T-helper 1 cell treated with Interleukin-12 subunit alpha and Interleukin-12 subunit beta and Interleukin-4 antibody, amounts not matched to agents 30 μg/mL and 1 μg/mL, for 36 hours (primary cell): ENCODE measurements at regions not wholly inside any gene's neighbourhood (a gene's known extent, or its start where the extent isn't known, plus 50 kb on each side); places are given as distances from the start of the nearest gene placed in this dataset.
"Not testable (repeated sequence)": the region's sequence is repeated elsewhere in the genome, so short reads cannot be mapped to it uniquely, and the experiment has no call there.

ENCODE experiments used
- H3K27ac Mint-ChIP-seq: one replicate; pipeline ENCODE4 v1.8.0; 2021; ENCODE audit warnings: mild to moderate bottlenecking, mixed read lengths
- H3K27me3 Mint-ChIP-seq: one replicate; pipeline ENCODE4 v1.8.0; 2021; ENCODE audit warnings: low read depth, mixed read lengths
- H3K36me3 Mint-ChIP-seq: one replicate; pipeline ENCODE4 v1.8.0; 2021; ENCODE audit warnings: low read depth, mixed read lengths
- H3K4me1 Mint-ChIP-seq: one replicate; pipeline ENCODE4 v1.8.0; 2021; ENCODE audit warnings: low read depth, mixed read lengths
- H3K4me3 Mint-ChIP-seq: one replicate; pipeline ENCODE4 v1.8.0; 2021; ENCODE audit warnings: mild to moderate bottlenecking, moderate library complexity, mixed read lengths
- H3K9me3 Mint-ChIP-seq: one replicate; pipeline ENCODE4 v1.8.0; 2021; ENCODE audit warnings: mixed read lengths

- no peaks in the 10 kb centered on the region for H3K4me1 Mint-ChIP-seq
- no peak overlapping the region for H3K4me3 Mint-ChIP-seq
- H3K27ac Mint-ChIP-seq = no peak overlapping the region
- H3K36me3 Mint-ChIP-seq = no peaks in the 10 kb centered on the region
- no peaks in the 10 kb centered on the region for H3K9me3 Mint-ChIP-seq
- H3K27me3 Mint-ChIP-seq = peaks cover 25% of the 10 kb centered on the region
Observed at GRCh38 chr5:82601077-82601476, 322.9 kb upstream of the RPS23 start.

- Mint-ChIP-seq H3K27me3 (peaks cover 25% of the 10 kb centered on the region), H3K36me3 (no peaks in the 10 kb centered on the region)
Observed at GRCh38 chr5:82599692-82600091, 321.5 kb upstream of the RPS23 start.

GRCh38 chr5:82599030-82599429, 320.9 kb upstream of the RPS23 start:
- Mint-ChIP-seq H3K9me3 (no peaks in the 10 kb centered on the region), H3K27me3 (peaks cover 25% of the 10 kb centered on the region), H3K4me1 (no peaks in the 10 kb centered on the region), H3K4me3 (no peak overlapping the region), H3K36me3 (no peaks in the 10 kb centered on the region), H3K27ac (no peak overlapping the region)

More at GRCh38 chr5:82599692-82600091, 321.5 kb upstream of the RPS23 start:
- Mint-ChIP-seq H3K4me3 (no peak overlapping the region), H3K27ac (no peak overlapping the region), H3K9me3 (no peaks in the 10 kb centered on the region), H3K4me1 (no peaks in the 10 kb centered on the region)

DNA sequence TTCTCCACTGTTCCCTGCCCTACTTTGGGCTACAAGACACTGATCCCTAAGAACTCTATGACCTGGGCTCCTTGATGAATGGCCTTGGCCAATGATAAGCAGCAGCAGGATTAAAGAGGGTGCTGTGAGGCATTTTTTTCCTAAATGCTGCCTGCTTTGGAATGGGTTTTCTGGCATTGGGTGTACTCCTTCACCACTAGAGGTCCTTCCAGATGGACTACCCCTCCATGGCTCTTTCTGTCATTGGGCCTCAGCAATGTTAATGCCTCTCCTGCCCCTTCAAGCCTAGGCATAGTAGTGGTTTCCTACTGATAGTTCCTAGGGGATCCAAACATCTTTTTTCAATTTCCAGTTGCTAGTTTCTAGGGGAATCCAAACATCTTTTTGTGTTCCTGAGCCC, 319.3 kb upstream of the RPS23 start:
- Mint-ChIP-seq H3K36me3 (no peaks in the 10 kb centered on the region), H3K27ac (no peak overlapping the region)

DNA sequence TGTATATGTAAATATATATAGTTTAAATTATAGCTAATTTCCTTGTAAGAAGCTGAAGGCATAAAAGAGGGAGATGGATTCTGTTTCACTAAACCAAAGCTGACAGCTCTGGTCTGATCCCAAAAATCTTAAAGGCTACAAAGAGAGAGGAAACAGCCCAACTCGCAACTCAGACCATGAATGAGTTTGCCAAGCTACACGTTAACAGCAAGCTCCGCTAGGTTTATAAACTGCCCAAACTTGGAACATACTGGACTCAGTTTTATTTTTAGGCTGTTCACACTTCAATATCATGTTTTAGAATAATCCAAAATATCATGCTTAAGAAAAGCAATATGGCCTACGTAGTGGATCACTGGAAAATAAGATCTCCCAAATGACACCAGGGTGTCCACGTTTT, 318.3 kb upstream of the RPS23 start:
- Mint-ChIP-seq H3K4me3 (no peak overlapping the region), H3K36me3 (no peaks in the 10 kb centered on the region), H3K27ac (no peak overlapping the region), H3K27me3 (peaks cover 32% of the 10 kb centered on the region), H3K9me3 (peaks cover 3% of the 10 kb centered on the region), H3K4me1 (no peaks in the 10 kb centered on the region)

More for the DNA sequence above, 319.3 kb upstream of the RPS23 start:
- peaks cover 34% of the 10 kb centered on the region for H3K27me3 Mint-ChIP-seq
- no peaks in the 10 kb centered on the region for H3K9me3 Mint-ChIP-seq
- H3K4me1 Mint-ChIP-seq = no peaks in the 10 kb centered on the region
- no peak overlapping the region for H3K4me3 Mint-ChIP-seq

- Mint-ChIP-seq H3K27me3 (peaks cover 41% of the 10 kb centered on the region), H3K4me1 (no peaks in the 10 kb centered on the region), H3K9me3 (peaks cover 10% of the 10 kb centered on the region), H3K4me3 (no peak overlapping the region), H3K36me3 (no peaks in the 10 kb centered on the region), H3K27ac (no peak overlapping the region)
Observed at GRCh38 chr5:82595113-82595512, 317.0 kb upstream of the RPS23 start.

DNA sequence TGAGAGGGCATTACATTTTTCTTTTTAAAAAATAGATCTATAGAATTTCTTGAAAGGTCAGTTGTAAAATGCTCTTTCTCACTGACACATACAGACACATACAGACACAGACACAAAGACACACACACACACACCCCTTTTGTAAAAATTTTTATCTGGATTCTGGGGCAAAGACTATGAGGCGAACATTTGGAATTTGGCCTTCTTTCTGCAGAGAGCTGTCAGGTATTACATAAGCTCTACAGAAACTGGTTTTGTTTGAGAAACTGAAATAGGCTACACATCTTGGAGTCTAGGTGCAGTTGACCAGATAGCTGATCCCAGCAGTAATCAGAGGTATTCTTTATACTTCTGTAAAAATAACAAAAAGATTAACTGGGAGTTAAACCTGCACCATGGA, 315.9 kb upstream of the RPS23 start:
- Mint-ChIP-seq H3K9me3 (peaks cover 11% of the 10 kb centered on the region), H3K27me3 (peaks cover 38% of the 10 kb centered on the region), H3K36me3 (no peaks in the 10 kb centered on the region)

DNA sequence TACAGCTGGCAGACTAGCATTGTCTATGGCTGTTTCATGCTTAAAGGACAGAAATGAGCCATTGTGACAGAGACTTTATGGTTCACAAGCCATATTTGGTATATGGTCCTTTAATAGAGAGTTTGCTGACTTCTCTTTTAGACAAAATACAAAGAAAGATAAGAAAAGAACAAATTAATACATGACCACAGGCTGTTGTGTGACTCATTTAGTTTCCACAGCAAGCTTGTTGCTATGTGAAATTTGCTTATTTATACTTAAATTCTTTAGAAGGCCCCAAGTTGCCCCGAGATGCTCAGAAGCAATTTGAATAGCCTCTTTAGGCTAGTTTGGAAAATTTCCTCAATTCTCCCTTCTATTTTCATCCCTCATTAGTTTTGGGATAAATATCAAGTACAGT, 315.3 kb upstream of the RPS23 start:
- Mint-ChIP-seq H3K36me3 (no peaks in the 10 kb centered on the region), H3K27ac (no peak overlapping the region), H3K9me3 (peaks cover 11% of the 10 kb centered on the region), H3K27me3 (peaks cover 40% of the 10 kb centered on the region), H3K4me1 (no peaks in the 10 kb centered on the region), H3K4me3 (no peak overlapping the region)

More for the DNA sequence above, 315.9 kb upstream of the RPS23 start:
- H3K4me1 Mint-ChIP-seq = no peaks in the 10 kb centered on the region
- H3K27ac Mint-ChIP-seq = no peak overlapping the region
- H3K4me3 Mint-ChIP-seq = no peak overlapping the region

DNA sequence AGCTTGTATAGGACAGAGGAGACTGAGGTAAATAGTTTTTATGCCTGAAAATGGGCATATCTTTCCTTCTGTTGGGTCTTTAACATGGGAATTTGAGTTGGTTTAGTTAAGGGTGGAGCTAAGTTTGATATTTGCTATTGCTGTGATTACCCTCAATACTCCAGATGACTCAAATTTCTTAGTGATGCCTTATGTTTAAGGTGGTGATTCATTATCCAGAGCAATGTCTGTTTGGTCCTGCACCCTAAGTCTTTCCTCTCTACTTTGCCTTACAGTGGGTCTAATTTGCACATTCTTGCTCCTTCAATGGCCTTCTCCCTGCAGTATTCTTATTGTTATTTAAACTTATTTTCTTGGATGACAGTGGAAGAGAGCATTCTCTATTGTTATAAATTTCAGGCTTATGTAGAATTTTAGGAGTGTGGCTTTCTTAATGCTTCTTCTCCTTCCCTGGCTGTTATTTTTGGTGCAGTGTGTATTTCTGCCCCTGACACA, 312.9 kb upstream of the RPS23 start:
- peaks cover 34% of the 10 kb centered on the region for H3K27me3 Mint-ChIP-seq
- H3K27ac Mint-ChIP-seq = no peak overlapping the region
- H3K9me3 Mint-ChIP-seq = peaks cover 11% of the 10 kb centered on the region

GRCh38 chr5:82590112-82590511, 312.0 kb upstream of the RPS23 start:
- H3K27ac Mint-ChIP-seq = no peak overlapping the region
- H3K36me3 Mint-ChIP-seq = no peaks in the 10 kb centered on the region
- H3K4me1 Mint-ChIP-seq = no peaks in the 10 kb centered on the region
- peaks cover 11% of the 10 kb centered on the region for H3K9me3 Mint-ChIP-seq
- no peak overlapping the region for H3K4me3 Mint-ChIP-seq
- H3K27me3 Mint-ChIP-seq = peaks cover 34% of the 10 kb centered on the region

More for the DNA sequence above, 312.9 kb upstream of the RPS23 start:
- no peaks in the 10 kb centered on the region for H3K36me3 Mint-ChIP-seq
- H3K4me1 Mint-ChIP-seq = no peaks in the 10 kb centered on the region
- H3K4me3 Mint-ChIP-seq = no peak overlapping the region

DNA sequence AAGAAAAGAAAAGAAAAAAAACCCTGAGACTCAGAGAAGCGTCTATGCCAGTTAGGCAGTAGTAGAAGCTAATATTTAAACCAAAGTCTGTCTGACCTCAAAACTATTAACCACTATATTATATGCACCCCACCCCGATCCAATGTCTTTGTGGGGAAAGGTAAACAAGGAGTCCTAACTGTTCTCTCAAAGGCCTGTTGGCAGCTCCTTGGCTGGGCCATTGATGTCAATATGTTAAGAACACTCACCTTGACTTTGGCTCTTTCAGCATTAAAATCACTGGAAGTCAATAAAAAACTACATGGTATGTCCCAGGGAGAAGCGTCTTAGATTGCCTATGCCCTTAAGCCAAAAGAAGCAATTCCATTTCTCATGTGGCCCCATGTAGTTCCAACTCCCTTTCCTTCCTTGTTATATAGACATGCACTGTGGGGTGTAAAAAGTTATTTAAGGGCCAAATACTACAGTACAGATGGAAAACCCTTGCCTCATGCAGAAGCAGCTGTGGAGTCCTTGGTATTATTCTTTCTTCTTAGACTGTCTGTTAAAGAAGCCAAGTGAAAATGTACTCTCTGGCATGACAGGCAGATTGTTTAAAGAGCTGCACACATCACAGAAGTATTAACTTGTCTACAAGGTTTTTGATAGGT, 308.6 kb upstream of the RPS23 start:
- Mint-ChIP-seq H3K36me3 (no peaks in the 10 kb centered on the region), H3K4me1 (no peaks in the 10 kb centered on the region), H3K27ac (no peak overlapping the region), H3K27me3 (peaks cover 21% of the 10 kb centered on the region), H3K9me3 (peaks cover 30% of the 10 kb centered on the region), H3K4me3 (no peak overlapping the region)

- no peak overlapping the region for H3K27ac Mint-ChIP-seq
- H3K36me3 Mint-ChIP-seq = no peaks in the 10 kb centered on the region
- no peaks in the 10 kb centered on the region for H3K4me1 Mint-ChIP-seq
- peaks cover 32% of the 10 kb centered on the region for H3K9me3 Mint-ChIP-seq
- H3K27me3 Mint-ChIP-seq = peaks cover 15% of the 10 kb centered on the region
- H3K4me3 Mint-ChIP-seq = no peak overlapping the region
Observed at GRCh38 chr5:82586181-82586580, 308.0 kb upstream of the RPS23 start.

DNA sequence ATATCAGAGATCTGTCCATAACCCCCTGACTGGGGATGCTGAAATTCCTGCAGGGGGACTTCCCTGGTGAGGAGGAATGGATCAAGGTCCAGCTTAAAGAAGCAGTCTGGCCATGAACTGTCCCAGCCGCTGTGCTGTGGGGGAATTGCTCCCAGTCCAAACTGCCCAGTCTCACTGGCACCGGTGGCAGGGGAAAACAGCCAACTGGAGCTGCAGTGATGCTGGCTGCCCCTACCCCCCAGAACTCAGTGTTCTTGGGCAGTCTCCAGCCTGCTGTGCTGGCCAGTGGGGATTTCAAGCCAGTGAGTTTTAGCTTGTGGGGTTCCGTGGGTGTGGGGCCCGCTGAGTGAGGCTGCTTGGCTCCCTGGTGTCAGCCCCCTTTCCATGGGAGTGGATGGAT, 306.5 kb upstream of the RPS23 start:
- Mint-ChIP-seq H3K27me3 (peaks cover 2% of the 10 kb centered on the region), H3K4me1 (no peaks in the 10 kb centered on the region), H3K4me3 (no peak overlapping the region), H3K9me3 (peaks cover 26% of the 10 kb centered on the region), H3K36me3 (no peaks in the 10 kb centered on the region), H3K27ac (no peak overlapping the region)

- H3K27ac Mint-ChIP-seq, H3K36me3 Mint-ChIP-seq, H3K27me3 Mint-ChIP-seq, H3K4me1 Mint-ChIP-seq, H3K4me3 Mint-ChIP-seq: not testable (repeated sequence)
- peaks cover 26% of the 10 kb centered on the region for H3K9me3 Mint-ChIP-seq
Observed at GRCh38 chr5:82583331-82583730, 305.2 kb upstream of the RPS23 start.

GRCh38 chr5:82564963-82565362, 286.8 kb upstream of the RPS23 start:
- Mint-ChIP-seq H3K27me3 (peaks cover 24% of the 10 kb centered on the region), H3K4me1 (no peaks in the 10 kb centered on the region), H3K36me3 (no peaks in the 10 kb centered on the region), H3K9me3 (peaks cover 6% of the 10 kb centered on the region), H3K4me3 (no peak overlapping the region), H3K27ac (no peak overlapping the region)
